AG10803 (cell line): ENCODE measurements at regions not wholly inside any gene's neighbourhood (a gene's known extent, or its start where the extent isn't known, plus 50 kb on each side); places are given as distances from the start of the nearest gene placed in this dataset.

ENCODE experiments used
- DNase-seq: peaks from one replicate; pipeline ENCODE4 v3.0.0; 2010; ENCODE audit warnings: low read depth
- H3K4me3 ChIP-seq: 2 replicates; pipeline ENCODE4 v1.5.1; 2011; ENCODE audit warnings: mild to moderate bottlenecking, low read length, control low read depth
- CTCF ChIP-seq: conservative IDR thresholded peaks from 2 replicates; pipeline ENCODE4 v1.5.1; 2011; ENCODE audit warnings: mild to moderate bottlenecking, low read length, control low read depth, inconsistent platforms

GRCh38 chr20:57959589-57959988, 249.8 kb upstream of the PMEPA1 start:
- DNase-seq: no peak
- no peak overlapping the region for H3K4me3 ChIP-seq
- no peak for TF ChIP-seq CTCF

GRCh38 chr20:57959018-57959417, 249.2 kb upstream of the PMEPA1 start:
- H3K4me3 ChIP-seq: no peak overlapping the region
- peak; percentile 36 for DNase-seq
- no peak for TF ChIP-seq CTCF

GRCh38 chr20:57958050-57958420, 248.2 kb upstream of the PMEPA1 start:
- DNase-seq: no peak
- no peak for TF ChIP-seq CTCF
- no peak overlapping the region for H3K4me3 ChIP-seq

- DNase-seq: peak; percentile 79
- no peak for TF ChIP-seq CTCF
- no peak overlapping the region for H3K4me3 ChIP-seq
These were observed 247.7 kb upstream of the PMEPA1 start for GRCh38 chr20:57957411-57958049.

GRCh38 chr20:57953638-57954037, 243.8 kb upstream of the PMEPA1 start:
- H3K4me3 ChIP-seq: no peak overlapping the region
- no peak for TF ChIP-seq CTCF
- no peak for DNase-seq

- no peak for TF ChIP-seq CTCF
- no peak for DNase-seq
- H3K4me3 ChIP-seq: no peak overlapping the region
These were observed 242.3 kb upstream of the PMEPA1 start for GRCh38 chr20:57952136-57952535.

- TF ChIP-seq CTCF: no peak
- H3K4me3 ChIP-seq: no peak overlapping the region
- no peak for DNase-seq
These were observed 241.7 kb upstream of the PMEPA1 start for GRCh38 chr20:57951549-57951948.
